ENCODE measurements at regions not wholly inside any gene's neighbourhood (a gene's known extent, or its start where the extent isn't known, plus 50 kb on each side); places are given as distances from the start of the nearest gene placed in this dataset.

DNA sequence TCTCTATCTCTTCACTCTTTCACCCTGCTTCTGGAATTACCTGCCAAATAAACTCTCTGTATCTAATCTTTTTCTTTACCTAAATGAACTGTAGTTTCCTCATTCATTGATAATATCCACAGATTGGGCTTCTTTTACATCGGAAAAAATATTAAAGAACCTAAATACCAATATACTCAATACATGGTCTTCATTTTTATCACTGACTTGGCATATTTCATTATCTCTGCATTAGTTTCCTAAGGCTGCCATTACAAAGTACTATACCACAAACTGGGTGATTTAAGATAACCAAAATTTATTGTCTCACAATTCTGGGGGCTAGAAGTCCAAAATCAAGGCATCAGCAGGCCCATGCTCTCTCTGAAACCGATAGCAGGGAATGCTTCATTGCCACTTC is 411.9 kb upstream of the SPTLC3 start:
- DNase-seq (ENCODE audit: extremely low read depth, low read depth) = no peak
- TF ChIP-seq, protein P1, sequence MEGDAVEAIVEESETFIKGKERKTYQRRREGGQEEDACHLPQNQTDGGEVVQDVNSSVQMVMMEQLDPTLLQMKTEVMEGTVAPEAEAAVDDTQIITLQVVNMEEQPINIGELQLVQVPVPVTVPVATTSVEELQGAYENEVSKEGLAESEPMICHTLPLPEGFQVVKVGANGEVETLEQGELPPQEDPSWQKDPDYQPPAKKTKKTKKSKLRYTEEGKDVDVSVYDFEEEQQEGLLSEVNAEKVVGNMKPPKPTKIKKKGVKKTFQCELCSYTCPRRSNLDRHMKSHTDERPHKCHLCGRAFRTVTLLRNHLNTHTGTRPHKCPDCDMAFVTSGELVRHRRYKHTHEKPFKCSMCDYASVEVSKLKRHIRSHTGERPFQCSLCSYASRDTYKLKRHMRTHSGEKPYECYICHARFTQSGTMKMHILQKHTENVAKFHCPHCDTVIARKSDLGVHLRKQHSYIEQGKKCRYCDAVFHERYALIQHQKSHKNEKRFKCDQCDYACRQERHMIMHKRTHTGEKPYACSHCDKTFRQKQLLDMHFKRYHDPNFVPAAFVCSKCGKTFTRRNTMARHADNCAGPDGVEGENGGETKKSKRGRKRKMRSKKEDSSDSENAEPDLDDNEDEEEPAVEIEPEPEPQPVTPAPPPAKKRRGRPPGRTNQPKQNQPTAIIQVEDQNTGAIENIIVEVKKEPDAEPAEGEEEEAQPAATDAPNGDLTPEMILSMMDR (IDR thresholded peaks at IDR 0.05; ENCODE audit: low read depth, low read length) = no peak

DNA sequence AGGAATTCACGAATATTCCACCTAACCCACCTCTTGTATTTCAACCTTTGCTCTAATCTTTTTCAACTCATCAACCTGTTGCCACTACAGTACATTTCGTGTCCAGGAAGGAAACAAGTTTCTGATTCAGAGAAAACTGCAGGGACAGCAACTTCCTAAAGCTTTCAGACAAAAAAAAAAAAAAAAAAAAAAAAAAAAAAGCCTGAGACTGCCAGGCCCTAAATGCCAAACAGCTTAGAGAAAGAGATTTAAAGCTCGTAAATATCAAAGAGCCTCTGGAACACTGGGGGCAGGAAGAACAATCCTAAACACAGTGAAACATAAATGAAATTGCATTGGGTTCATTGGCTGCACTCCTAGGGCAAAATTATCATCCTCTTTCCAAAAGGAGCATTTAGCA is 411.2 kb upstream of the SPTLC3 start:
- TF ChIP-seq, protein P1 (IDR thresholded peaks at IDR 0.05; ENCODE audit: low read depth, low read length) = no peak
- DNase-seq (ENCODE audit: extremely low read depth, low read depth) = no peak

- DNase-seq (ENCODE audit: extremely low read depth, low read depth) = no peak
- TF ChIP-seq, protein P1 (IDR thresholded peaks at IDR 0.05; ENCODE audit: low read depth, low read length) = no peak
Observed at GRCh38 chr20:12598894-12599293, 409.9 kb upstream of the SPTLC3 start.

- TF ChIP-seq, protein P1 (IDR thresholded peaks at IDR 0.05; ENCODE audit: low read depth, low read length) = no peak
- DNase-seq (ENCODE audit: extremely low read depth, low read depth) = no peak
Observed at GRCh38 chr20:12599494-12599893, 409.3 kb upstream of the SPTLC3 start.

- TF ChIP-seq, protein P1 (IDR thresholded peaks at IDR 0.05; ENCODE audit: low read depth, low read length) = no peak
- DNase-seq (ENCODE audit: extremely low read depth, low read depth) = no peak
Observed at GRCh38 chr20:12605751-12606150, 403.0 kb upstream of the SPTLC3 start.

GRCh38 chr20:12610871-12611270 is 397.9 kb upstream of the SPTLC3 start:
- TF ChIP-seq, protein P1 (IDR thresholded peaks at IDR 0.05; ENCODE audit: low read depth, low read length) = no peak
- no peak for DNase-seq (ENCODE audit: extremely low read depth, low read depth)

DNA sequence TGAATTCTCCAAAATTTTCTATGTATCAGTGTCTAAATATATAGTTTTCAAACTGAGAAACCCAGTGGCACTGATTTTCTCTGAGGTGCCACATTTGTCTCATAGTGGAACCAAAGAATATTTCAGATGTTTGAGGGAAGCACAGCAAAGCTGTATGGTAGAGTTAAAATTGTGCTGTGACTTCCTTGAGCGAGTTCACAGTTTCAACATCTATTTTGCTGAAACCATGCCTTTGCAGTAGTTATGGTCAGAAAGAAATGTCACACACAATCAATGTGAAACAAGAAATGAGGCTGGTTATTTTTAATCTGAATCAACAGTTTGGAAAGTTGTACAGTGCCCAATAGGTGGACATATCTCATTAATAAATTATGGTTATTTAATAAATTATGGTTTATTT is 394.0 kb upstream of the SPTLC3 start:
- DNase-seq (ENCODE audit: extremely low read depth, low read depth) = no peak
- TF ChIP-seq, protein P1 (IDR thresholded peaks at IDR 0.05; ENCODE audit: low read depth, low read length) = no peak

All from AG09319 (cell line).